ENCODE measurements at regions not wholly inside any gene's neighbourhood (a gene's known extent, or its start where the extent isn't known, plus 50 kb on each side); places are given as distances from the start of the nearest gene placed in this dataset.

DNA sequence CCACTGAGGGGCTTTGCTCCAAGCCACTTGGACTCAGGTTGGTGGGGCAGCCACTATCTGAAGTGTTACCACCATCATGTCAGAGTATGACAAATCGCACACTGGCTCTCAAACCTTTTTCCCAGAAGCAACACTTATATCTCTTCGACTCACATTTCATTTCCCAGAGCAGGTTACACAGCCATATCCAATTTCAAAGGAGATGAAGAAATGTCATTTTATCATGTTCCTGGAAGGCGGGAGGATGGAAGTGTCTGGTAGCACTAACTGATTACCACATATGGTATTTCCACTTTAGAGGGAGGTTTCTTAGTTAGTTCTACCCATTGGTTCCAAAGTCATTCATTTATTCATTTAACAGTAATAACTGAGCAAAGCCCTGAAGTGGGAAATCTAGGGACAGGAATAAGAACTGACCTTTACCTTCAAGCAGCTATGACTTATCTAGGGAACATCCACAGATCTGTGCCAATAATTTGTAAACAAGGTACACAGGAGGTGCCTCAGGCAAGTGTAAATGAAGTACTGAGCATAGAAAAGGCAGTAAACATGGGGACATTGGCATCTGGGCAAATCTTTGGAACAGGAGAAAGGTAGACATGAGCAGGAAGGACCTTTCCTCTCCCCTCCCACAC lies 54.9 kb upstream of the LRRC55 start:
- H3K27ac ChIP-seq (ENCODE audit: low read depth, low read length) = no peak overlapping the region
- H3K27me3 ChIP-seq (ENCODE audit: control insufficient read depth, insufficient read depth, low read length) = no peaks in the 10 kb centered on the region
- H3K4me3 ChIP-seq (ENCODE audit: low read depth, low read length) = no peak overlapping the region
- no peak overlapping the region for H3K9ac ChIP-seq (ENCODE audit: low read depth, low read length)
- H3K9me3 ChIP-seq (ENCODE audit: control insufficient read depth, insufficient read depth, low read length) = no peaks in the 10 kb centered on the region
- no peaks in the 10 kb centered on the region for H3K36me3 ChIP-seq (ENCODE audit: control insufficient read depth, insufficient read depth, low read length)
- peaks cover 33% of the 10 kb centered on the region for H3K4me1 ChIP-seq (ENCODE audit: control insufficient read depth, insufficient read depth, low read length)

- H3K36me3 ChIP-seq (ENCODE audit: control insufficient read depth, insufficient read depth, low read length) = no peaks in the 10 kb centered on the region
- H3K27ac ChIP-seq (ENCODE audit: low read depth, low read length) = no peak overlapping the region
- no peaks in the 10 kb centered on the region for H3K9me3 ChIP-seq (ENCODE audit: control insufficient read depth, insufficient read depth, low read length)
- no peaks in the 10 kb centered on the region for H3K4me1 ChIP-seq (ENCODE audit: control insufficient read depth, insufficient read depth, low read length)
- no peak overlapping the region for H3K4me3 ChIP-seq (ENCODE audit: low read depth, low read length)
- no peaks in the 10 kb centered on the region for H3K27me3 ChIP-seq (ENCODE audit: control insufficient read depth, insufficient read depth, low read length)
- H3K9ac ChIP-seq (ENCODE audit: low read depth, low read length) = no peak overlapping the region
Observed at GRCh38 chr11:57131080-57131790, 50.5 kb upstream of the LRRC55 start.

Measured in HUES48 (cell line).